ENCODE measurements at regions not wholly inside any gene's neighbourhood (a gene's known extent, or its start where the extent isn't known, plus 50 kb on each side); places are given as distances from the start of the nearest gene placed in this dataset.

- H3K4me3 ChIP-seq: no peak overlapping the region
- DNase-seq (ENCODE audit: low spot score): no peak
- no peak overlapping the region for H3K27ac ChIP-seq
- no peak for TF ChIP-seq CTCF (IDR thresholded peaks at IDR 0.05)
These were observed 903.1 kb downstream of the NSUN3 start for GRCh38 chr3:94965867-94966475.

- no peak for TF ChIP-seq CTCF (IDR thresholded peaks at IDR 0.05)
- no peak overlapping the region for H3K4me3 ChIP-seq
- DNase-seq (ENCODE audit: low spot score): no peak
- no peak overlapping the region for H3K27ac ChIP-seq
These were observed 904.3 kb downstream of the NSUN3 start for GRCh38 chr3:94967196-94967595.

GRCh38 chr3:94968519-94968918 is 905.7 kb downstream of the NSUN3 start:
- no peak overlapping the region for H3K4me3 ChIP-seq
- DNase-seq (ENCODE audit: low spot score): no peak
- H3K27ac ChIP-seq: no peak overlapping the region
- TF ChIP-seq CTCF (IDR thresholded peaks at IDR 0.05): no peak

- no peak for DNase-seq (ENCODE audit: low spot score)
- Histone ChIP-seq H3K4me3 (no peak overlapping the region), H3K27ac (no peak overlapping the region)
- TF ChIP-seq CTCF (IDR thresholded peaks at IDR 0.05): no peak
These were observed 909.2 kb downstream of the NSUN3 start for GRCh38 chr3:94972066-94972465.

GRCh38 chr3:94978084-94978483 is 915.2 kb downstream of the NSUN3 start:
- Histone ChIP-seq H3K4me3 (no peak overlapping the region), H3K27ac (no peak overlapping the region)
- DNase-seq (ENCODE audit: low spot score): no peak
- TF ChIP-seq CTCF (IDR thresholded peaks at IDR 0.05): no peak

- no peak for DNase-seq (ENCODE audit: low spot score)
- TF ChIP-seq CTCF (IDR thresholded peaks at IDR 0.05): no peak
- no peak overlapping the region for H3K4me3 ChIP-seq
These were observed 922.9 kb downstream of the NSUN3 start for GRCh38 chr3:94985778-94986177.

GRCh38 chr3:94990952-94991705 is 928.3 kb downstream of the NSUN3 start:
- DNase-seq (ENCODE audit: low spot score): no peak
- no peak overlapping the region for H3K4me3 ChIP-seq
- TF ChIP-seq CTCF (IDR thresholded peaks at IDR 0.05): no peak
- no peak overlapping the region for H3K27ac ChIP-seq

More at GRCh38 chr3:94985778-94986177, 922.9 kb downstream of the NSUN3 start:
- H3K27ac ChIP-seq: no peak overlapping the region

All from coronary artery (tissue), 2 donors.